GM20000 (cell line): ENCODE measurements at regions not wholly inside any gene's neighbourhood (a gene's known extent, or its start where the extent isn't known, plus 50 kb on each side); places are given as distances from the start of the nearest gene placed in this dataset.

Source experiments
- DNase-seq: peaks from one replicate; pipeline ENCODE4 v3.0.0; 2012; ENCODE audit warnings: low spot score
- CTCF ChIP-seq: IDR thresholded peaks from 2 replicates; pipeline ENCODE4 v1.5.1; 2012; ENCODE audit warnings: mild to moderate bottlenecking, control low read depth; ENCODE audit errors: extremely low read depth, missing control alignments

- no peak for TF ChIP-seq CTCF
These were observed 559.0 kb upstream of the TUSC1 start for GRCh38 chr9:26237256-26237655.

GRCh38 chr9:26234865-26235264 is 556.6 kb upstream of the TUSC1 start:
- no peak for TF ChIP-seq CTCF
- no peak for DNase-seq

More at GRCh38 chr9:26237256-26237655, 559.0 kb upstream of the TUSC1 start:
- DNase-seq = no peak

- no peak for DNase-seq
- TF ChIP-seq CTCF = no peak
These were observed 553.1 kb upstream of the TUSC1 start for GRCh38 chr9:26231391-26231790.

- TF ChIP-seq CTCF = no peak
These were observed 551.2 kb upstream of the TUSC1 start for GRCh38 chr9:26229324-26230054.

GRCh38 chr9:26228273-26228672 is 550.0 kb upstream of the TUSC1 start:
- no peak for TF ChIP-seq CTCF

More at GRCh38 chr9:26229324-26230054, 551.2 kb upstream of the TUSC1 start:
- DNase-seq = no peak

GRCh38 chr9:26221290-26221689 is 543.0 kb upstream of the TUSC1 start:
- no peak for TF ChIP-seq CTCF
- DNase-seq = no peak

More at GRCh38 chr9:26228273-26228672, 550.0 kb upstream of the TUSC1 start:
- DNase-seq = no peak

GRCh38 chr9:26220367-26220766 is 542.1 kb upstream of the TUSC1 start:
- no peak for TF ChIP-seq CTCF
- no peak for DNase-seq
